ENCODE measurements at regions not wholly inside any gene's neighbourhood (a gene's known extent, or its start where the extent isn't known, plus 50 kb on each side); places are given as distances from the start of the nearest gene placed in this dataset.

DNA sequence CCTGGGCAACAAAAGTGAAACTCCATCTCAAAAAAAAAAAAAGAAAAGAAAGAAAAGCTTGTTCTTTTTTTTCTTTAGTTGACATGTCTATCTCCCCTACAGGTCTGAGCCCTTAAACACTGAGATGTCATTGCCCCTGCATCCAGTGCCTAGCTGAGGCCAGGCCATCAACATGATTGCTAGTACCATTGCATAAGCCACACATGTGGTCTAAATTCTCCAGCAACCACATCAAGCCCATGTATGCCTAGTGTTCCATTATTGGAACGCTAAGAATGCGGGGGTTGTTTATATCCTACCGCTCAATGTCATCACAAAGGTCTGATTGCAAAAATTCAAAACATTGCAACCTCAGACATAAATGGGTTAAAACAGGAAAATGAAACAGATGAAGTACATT, 62.7 kb downstream of the NPTX2 start:
- DNase-seq, result no peak

DNA sequence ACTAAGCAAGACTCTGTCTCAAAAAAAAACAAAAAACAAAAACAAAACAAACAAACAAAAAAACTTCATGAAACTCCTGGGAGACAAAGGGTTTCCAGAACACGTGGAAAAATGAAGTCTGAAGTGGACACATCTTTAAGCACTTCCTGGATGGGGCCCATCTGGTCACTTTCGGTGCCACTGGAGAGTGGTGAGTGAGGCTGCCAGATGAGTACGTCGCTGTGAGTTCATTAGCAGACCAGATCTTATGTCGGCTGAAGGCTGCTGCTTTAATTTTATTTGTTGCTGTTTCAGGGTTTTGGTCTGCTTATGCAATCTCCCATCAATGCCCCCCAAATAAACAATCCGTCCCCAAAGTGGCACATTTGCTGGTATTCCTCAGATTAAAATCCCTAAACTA, 64.4 kb downstream of the NPTX2 start:
- no peak for DNase-seq

DNA sequence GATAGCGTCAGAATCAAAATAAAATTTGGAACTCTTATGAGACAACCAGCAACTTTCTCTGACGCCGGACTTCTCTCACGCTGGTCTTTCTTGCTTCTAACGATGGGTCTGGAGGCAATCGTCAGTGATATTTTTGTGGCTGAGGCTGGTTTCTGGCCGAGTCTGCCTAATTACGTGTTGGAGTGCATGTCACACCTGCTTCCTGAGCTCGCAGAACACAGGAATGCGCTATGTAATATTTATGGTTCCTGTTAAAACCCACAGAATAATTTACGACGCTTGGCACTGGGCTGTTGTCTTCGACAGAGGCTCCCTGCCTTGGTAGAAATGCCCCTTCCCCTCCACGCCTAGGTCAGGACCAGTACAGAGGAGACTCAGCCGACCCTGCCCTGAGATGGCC, 64.9 kb downstream of the NPTX2 start:
- DNase-seq, result no peak

DNA sequence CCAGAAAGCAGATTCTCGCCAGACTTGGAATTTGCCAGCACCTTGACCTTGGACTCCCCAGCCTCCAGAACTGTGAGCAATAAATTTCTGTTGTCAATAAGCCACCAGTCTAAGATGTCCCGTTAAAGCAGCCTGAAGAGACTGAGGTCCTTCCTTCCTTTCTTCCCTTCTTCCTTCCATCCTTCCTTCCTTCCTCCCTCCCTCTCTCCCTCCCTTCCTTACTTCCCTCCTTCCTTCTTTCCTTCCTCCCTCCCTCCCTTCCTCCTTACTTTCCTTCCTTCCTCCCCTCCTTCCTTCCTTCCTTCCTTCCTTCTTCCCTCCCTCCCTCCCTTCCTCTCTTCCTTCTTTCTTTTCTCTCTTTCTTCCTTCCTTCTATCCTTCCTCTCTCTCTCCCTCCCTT, 66.4 kb downstream of the NPTX2 start:
- no peak for DNase-seq

DNA sequence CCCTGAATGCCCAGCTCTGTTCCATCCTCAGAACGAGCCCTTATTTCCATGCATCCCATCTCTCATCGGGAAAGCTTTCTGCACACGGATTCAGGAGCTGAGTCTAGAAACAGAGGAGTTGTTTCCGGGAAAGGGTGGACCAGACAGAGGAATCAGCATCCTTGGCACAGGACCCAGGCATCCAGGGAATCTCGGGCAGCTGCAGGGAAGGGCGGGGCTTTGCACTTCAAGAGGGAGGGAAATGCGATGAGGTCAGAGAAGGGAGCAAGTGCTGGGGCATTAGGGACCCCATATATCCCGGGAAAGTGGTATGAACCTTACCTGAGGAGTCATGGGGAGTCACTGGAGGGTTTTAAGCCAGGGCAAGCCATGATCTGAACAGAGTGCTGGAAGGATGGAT, 68.5 kb downstream of the NPTX2 start:
- no peak for DNase-seq

DNA sequence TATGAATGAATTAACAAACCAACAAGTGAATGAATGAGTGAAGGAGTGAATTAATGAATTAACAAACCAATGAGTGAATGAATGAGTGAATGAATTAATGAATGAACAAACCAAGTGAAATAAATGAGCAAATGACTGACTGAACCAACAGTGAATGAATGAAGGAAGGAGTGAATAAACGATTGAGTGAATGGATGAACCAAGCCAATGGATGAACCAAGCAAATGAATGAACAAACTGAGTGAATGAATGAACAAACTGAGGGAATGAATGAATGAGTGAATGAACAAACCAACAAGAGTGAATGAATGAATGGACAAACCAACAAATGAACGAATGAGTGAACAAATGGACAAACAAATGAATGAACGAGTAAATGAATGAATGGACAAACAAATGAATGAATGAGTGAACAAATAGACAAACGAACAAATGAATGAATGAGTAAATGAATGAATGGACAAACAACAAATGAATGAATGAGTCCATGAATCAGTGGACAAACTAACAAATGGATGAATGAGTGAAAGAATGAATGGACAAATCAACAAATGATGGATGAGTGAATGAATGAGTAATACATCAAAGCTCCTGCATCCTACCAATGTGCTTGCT, 69.5 kb downstream of the NPTX2 start:
- DNase-seq, result no peak

DNA sequence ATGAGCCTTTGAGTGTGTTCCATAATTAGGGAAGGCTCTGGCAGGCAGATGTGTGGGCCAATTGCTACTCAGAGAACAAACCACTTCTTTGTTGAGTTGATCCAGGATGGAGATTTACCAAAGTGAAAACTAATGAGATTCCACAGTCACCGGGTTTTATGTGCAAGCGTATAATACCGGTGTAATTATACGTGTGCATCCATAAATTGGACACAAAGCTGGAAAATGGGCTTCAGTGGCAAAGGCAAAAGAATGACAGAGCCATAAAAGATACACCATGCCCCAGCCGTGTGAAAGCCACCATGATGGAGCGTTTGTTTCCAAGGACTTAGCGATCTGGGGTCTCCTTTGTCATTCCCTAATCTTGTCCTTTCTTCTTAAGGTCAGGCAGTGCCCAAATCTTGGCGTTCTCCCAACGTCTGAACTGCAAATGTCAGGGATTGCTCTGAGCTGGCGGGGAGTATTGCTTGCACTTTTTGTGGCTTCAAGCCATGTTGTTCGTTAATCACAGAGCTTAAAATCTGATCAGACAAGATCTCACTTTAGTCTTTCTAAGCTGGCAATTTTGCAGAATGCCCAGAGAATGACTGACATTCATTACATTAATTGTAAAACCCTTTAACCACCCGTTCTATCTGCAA, 70.1 kb downstream of the NPTX2 start:
- DNase-seq, result no peak

DNA sequence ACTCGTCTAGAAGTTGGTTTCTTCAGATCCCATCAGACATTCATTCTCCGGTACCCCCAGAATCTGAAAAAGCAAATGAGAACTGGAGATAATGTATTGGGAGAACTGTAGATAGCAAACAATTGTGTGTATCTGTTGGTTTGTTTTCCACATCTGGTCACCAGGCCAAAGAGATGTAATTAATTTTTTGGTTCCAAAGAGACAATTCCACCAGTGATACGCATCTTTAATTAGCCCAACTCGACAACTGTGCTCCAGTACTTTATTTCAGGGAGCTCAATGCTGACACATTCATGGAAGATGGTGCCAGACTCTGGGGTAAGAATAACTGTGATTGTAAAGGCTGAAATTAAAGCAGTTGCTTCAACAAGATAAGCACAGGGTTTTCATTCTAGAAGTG, 74.5 kb downstream of the NPTX2 start:
- DNase-seq, result no peak

DNA sequence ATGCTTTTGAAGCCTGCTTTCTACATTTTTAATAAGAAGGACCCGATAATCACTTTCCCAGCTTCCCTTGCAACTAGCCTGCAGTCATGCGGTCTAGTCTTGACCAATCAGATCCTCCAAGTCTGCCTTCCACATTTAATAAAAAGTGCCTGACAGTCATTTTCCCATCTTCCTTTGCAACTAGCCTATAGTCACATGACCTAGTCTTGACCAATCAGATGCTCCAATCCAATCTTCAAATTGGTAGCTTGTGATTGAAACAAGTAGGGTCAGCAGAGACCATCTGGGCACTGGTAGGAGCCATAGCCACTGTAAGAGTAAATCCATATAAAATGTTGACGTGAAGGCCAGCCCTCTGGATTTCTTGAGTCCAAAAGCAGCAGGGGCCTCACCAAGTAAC, 80.0 kb downstream of the NPTX2 start:
- no peak for DNase-seq

DNA sequence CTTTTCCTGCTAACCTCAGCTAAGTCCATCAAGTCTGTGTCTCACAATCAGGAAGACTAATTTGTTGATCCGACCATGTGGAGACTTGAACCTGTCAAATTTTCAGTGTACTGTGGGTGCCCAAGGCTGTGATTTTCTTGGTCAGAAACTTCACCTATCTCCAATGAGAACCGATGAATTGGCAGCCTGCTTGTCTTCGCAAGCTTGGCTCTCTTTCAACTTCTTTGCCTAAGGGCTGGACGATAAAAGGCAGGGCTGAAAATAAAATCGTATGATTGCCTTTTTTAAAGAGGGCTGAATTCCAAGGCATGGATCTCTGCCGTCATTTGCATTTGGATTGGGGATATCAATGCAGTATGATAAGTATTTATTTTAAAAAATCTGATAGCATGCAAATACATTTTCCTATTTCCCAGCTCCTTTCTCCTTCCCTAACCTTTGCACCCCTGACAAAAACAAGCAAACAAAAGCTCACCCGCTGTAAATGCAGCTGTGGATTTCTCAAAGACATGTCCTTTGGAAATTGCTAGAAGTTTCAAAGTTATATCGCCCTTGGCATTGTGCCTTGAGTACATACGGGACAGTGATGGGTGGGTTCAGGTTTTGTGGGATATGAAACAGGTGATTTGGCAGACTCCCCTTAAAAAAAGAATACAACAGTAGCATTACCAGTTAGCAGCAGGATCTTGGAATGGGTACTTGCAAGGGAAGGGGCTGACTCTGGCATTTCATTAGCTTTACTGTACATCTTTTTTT, 80.6 kb downstream of the NPTX2 start:
- DNase-seq, result no peak

DNA sequence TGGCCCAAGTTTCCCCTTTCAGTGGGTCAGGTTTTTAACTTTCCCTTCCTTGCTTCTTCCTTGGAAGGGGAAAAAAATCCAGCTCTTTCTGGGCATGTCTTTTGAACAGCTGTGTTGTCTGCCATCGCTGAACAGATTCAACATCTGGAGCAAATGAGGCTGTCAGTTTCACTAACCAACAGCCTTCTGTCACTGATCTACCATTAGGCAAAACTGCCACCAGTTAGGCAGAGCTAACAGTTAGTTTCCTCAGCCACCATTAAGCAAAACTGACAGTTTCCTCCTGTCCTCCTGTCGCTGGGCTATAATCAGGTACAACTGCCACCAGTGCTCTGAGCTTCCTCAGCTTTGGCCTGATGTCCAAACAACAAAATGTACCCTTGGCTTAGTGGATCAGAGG, 81.9 kb downstream of the NPTX2 start:
- no peak for DNase-seq

DNA sequence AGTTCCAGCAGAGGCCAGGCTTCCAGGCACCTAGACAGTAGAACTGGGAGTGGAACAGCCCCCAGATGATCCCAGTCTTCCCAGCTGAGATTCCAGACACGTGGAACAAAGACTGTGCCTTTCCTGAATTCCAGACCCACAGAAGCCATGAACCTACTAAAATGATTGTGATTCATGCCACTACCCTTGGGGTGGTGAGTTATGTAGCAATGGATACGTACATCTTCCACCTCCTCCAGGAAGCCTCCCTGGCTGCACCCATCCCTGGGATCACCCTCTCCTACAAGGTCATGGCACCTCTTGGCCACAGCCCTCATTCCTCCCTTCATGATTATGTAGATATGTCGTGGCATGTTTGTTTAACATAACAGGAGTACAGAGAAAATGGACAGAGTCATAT, 83.4 kb downstream of the NPTX2 start:
- no peak for DNase-seq

DNA sequence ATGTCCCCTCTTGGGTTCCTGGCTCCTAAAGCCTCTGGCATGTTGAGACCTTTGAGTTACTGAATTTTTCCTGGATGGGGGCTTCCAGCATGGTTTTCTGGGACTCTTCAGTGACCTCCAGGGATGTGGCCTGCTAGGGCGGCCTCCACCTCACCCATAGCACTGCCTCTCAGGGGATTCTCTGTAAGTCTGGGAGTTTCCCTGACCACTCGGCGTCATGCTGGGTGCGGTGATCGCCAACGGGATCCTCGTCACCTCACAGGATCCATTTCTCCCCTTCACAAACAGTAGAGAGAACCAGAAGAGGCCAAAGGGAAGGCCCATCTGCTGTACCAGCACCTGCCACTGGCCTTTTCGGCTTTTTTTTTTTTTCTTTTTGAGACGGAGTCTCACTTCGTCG, 84.3 kb downstream of the NPTX2 start:
- no peak for DNase-seq

DNA sequence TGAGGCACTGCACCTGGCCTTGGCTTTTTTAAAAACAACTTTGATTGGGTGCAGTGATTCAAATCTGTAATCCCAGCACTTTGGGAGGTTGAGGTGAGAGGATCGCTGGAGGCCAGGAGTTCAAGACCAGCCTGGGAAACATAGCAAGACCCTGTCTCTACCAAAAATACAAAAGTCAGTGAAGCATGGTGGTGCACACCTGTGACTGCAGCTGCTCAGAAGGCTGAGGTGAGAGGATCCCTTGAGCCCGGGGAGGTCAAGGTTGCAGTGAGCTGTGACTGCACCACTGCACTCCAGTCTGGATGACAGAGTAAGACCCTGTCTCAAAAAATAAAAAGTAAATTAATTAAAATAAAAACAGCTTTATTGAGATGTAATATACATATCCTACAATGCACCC, 84.9 kb downstream of the NPTX2 start:
- DNase-seq, result no peak

DNA sequence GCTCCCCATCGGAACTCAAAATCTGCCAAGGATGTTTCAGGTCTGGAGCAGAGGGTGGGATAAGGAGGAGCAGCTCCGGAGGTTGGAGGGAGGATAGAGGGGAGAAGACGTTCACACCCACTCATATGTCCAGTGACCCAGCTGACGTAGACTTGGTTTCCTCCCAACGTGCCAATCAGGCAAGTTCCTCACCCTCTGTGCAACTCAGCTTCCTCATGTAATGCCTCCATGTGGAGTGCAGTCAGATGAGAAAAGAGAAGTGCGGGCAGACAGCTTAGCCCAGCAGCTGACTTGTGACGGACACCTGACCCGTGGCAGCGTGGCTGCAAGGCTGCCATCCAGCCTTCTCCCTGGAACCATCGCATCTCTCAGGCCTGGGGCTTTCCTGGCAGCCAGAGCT, 86.8 kb downstream of the NPTX2 start:
- DNase-seq, result no peak

DNA sequence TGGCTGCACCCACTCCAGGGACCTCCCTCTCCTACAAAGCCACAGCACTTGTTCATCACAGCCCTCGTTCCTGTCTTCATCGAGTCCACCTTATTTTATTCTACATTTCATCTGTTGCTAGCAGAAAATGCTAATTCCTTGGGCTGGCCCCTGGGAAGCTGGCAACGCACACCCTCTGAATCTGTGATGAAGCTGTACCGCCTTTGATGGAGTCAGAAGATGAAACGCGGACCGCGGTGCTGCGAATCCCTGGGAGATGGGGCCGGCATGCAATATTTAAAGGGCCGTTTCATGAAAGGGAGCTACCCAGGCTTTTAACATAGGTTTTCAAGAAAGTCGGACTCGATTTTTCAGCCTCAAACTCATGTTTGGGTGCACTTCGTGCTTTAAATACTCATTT, 88.5 kb downstream of the NPTX2 start:
- DNase-seq, result no peak

DNA sequence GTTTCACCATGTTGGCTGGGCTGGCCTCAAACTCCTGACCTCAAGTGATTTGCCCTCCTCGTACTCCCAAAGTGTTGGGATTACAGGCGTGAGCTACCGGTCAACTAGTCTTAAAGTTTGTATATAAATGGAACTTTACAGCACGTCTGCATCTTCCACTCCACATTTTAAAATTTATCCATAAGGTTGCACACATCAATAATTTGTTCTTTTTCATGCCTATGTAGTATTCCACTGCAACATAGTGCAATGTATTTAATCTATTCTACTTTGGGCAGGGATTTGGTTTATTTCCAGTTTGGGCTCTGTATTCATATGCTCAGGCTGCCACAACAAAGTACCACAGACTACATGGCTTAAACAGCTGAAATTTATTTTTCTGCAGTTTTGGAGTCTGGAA, 90.0 kb downstream of the NPTX2 start:
- no peak for DNase-seq

DNA sequence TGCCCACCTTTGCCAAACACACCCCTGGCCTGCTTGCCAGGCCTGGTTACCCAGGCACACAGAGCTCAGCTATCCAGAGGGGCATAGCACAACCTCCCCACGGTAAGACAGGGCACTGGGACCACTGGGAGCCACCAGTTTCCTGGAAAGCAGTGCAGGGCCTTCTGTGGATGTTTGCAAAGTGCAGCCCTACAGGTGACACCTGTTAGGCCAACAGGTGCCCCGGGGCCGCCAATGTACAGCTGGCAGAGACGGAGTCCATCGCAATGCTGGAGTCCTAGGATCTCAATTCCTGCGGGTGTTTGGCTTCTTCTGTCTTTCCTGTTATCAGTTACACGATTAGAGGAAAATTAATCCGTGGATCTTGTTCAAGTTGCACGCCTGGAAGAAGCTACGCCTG, 94.9 kb downstream of the NPTX2 start:
- no peak for DNase-seq

DNA sequence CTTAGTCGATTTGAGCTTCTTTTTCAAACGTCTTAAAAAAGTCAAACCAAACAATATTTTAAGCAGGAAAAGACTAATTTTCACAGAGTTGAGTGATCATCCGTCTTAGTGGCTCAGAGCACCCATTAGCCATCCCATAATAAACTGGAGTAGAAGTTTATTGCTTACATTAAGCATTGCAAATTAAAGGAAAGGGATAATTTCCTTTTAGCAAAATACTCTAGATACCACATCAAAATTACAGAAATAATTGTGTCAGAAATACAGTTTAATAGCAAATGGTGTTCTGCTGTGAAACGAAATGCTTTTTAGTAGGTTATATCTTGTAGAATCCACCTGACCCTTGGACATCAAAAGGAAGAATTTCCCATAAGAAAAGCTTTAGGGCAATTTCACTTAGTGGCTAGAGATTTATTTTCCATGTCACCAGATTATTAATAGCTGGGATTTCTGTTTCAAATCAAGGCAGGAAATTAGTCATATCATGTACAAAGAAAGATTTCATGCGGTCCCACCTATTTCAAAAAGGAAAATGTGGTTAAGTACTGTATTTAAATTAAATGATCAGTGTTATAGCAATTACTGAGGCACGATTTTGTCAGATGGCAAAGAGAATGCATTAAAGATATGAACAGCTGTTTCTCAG, 96.2 kb downstream of the NPTX2 start:
- no peak for DNase-seq

DNA sequence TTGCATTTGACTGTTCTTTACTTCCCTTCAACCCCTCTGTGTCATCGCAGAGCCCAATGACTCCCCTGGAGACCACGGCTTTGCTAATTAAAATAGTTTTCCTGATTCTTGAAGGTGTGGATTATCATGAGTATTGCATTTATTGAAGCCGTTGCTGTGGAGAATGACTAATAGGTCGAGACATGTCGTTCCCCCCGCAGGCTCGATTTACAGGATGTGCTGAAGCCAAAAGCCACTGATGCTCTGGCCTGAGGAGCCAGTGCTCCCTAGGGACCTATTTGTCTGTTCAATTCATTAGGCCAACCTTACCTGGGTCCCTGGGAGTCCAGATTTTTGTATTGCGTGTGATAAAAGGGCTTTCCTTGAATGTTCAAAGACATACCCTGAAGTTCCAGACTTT, 102.3 kb downstream of the NPTX2 start:
- DNase-seq, result no peak

DNA sequence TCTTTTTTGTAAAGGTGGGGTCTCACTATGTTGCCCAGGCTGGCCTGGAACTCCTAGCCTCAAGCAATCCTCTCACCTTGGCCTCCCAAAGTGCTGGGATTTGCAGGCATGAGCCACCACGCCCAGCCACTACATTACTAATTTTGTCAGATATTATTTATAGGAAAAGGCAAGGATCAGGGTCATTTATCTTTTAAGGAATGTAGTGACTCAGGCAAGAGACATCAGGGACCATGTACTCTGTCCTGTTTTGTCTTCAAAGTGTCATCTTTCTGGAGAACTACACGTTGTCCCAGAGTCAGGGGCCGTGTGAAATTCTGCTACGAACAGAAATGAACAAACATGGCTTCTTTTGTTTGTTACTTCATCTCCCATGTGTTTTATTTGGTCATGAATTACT, 105.3 kb downstream of the NPTX2 start:
- no peak for DNase-seq

DNA sequence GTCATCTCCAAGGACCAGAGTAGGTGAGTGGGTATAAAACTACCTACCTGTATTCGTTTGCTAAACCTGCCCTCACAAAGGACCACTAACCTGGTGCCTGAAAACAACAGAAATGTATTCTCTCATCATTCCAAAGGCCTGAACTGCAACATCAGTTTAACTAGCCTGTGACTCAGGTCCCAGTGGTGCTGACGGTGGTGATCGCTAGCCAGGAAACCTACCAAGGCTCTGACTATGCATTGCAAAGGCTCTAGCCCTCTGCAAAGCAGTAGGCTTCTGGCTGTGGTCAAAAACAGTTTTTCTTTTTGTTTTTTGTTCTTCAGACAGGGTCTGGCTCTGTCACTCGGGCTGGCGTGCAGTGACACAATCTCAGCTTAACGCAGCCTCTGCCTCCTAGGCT, 107.5 kb downstream of the NPTX2 start:
- DNase-seq, result no peak

DNA sequence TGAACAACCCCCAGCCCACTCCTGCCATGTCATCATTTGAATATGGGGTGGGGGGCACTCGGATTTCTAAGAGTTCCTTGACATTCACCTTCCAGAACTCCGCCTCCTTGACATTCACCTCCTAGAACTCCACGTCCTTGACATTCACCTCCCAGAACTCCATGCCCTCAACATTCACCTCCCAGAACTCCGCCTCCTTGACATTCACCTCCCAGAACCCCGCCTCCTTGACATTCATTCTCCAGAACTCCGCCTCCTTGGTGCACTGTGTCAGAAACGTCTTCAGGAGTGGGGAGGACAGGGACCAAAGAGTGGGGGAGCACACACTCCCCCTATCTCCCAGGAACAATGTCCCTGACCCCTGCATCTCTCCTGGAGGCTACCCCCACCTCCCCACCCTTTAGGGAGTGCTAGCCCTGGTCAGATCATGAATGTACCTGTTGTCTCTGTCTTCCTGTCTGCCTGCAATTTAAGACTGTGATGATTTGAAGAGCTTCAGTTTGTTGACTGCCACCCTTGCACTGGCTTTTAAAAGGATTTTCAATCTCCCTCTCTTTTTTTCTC, 110.1 kb downstream of the NPTX2 start:
- no peak for DNase-seq

DNA sequence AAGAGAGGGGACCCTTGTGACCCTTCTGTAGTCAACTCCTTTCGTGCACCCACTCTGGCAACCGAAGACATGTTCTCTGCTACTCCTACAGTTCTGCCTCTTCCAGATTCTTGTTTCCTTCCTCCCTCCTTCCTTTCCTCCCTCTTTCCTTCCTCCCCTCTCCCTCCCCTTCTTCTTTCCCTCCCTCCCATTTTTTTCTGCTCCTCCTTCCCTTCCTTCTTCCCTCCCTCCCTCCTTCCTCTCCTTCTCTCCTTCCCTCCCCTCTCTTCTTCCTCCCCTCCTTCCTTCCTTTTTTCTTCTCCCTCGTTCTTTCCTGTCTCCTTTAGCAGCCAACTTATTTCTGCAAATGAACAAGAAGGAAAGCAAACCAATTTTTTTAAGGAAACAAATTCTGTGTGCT, 111.5 kb downstream of the NPTX2 start:
- DNase-seq, result no peak

All from NCI-H146 (cell line).